ENCODE measurements at regions not wholly inside any gene's neighbourhood (a gene's known extent, or its start where the extent isn't known, plus 50 kb on each side); places are given as distances from the start of the nearest gene placed in this dataset.

- DNase-seq (ENCODE audit: low read depth in 1 of 2, low spot score in 1 of 2): no peak
- no peak for TF ChIP-seq JUND (IDR thresholded peaks at IDR 0.05; ENCODE audit: low read depth)
- in situ Hi-C loops (cut with HindIII; ENCODE audit: low pct_unique_long_range_greater_than_20kb, low sequenced_read_pairs): no loop called here
Observed at GRCh38 chr9:86660146-86660943, 287.0 kb downstream of the GAS1 start.

- no peak for DNase-seq (ENCODE audit: low read depth in 1 of 2, low spot score in 1 of 2)
- in situ Hi-C loops (cut with HindIII; ENCODE audit: low pct_unique_long_range_greater_than_20kb, low sequenced_read_pairs): no loop called here
- no peak for TF ChIP-seq JUND (IDR thresholded peaks at IDR 0.05; ENCODE audit: low read depth)
Observed at GRCh38 chr9:86659413-86660046, 287.8 kb downstream of the GAS1 start.

GRCh38 chr9:86655147-86655546, 292.2 kb downstream of the GAS1 start:
- no peak for TF ChIP-seq JUND (IDR thresholded peaks at IDR 0.05; ENCODE audit: low read depth)
- no peak for DNase-seq (ENCODE audit: low read depth in 1 of 2, low spot score in 1 of 2)
- in situ Hi-C loops (cut with HindIII; ENCODE audit: low pct_unique_long_range_greater_than_20kb, low sequenced_read_pairs): no loop called here

- DNase-seq (ENCODE audit: low read depth in 1 of 2, low spot score in 1 of 2): no peak
- in situ Hi-C loops (cut with HindIII; ENCODE audit: low pct_unique_long_range_greater_than_20kb, low sequenced_read_pairs): no loop called here
- no peak for TF ChIP-seq JUND (IDR thresholded peaks at IDR 0.05; ENCODE audit: low read depth)
Observed at GRCh38 chr9:86653466-86653865, 293.8 kb downstream of the GAS1 start.

- TF ChIP-seq JUND (IDR thresholded peaks at IDR 0.05; ENCODE audit: low read depth): no peak
- no peak for DNase-seq (ENCODE audit: low read depth in 1 of 2, low spot score in 1 of 2)
- in situ Hi-C loops (cut with HindIII; ENCODE audit: low pct_unique_long_range_greater_than_20kb, low sequenced_read_pairs): no loop called here
Observed at GRCh38 chr9:86652736-86653135, 294.6 kb downstream of the GAS1 start.

GRCh38 chr9:86649913-86650312, 295.7 kb upstream of the TUT7 start:
- TF ChIP-seq JUND (IDR thresholded peaks at IDR 0.05; ENCODE audit: low read depth): no peak
- DNase-seq (ENCODE audit: low read depth in 1 of 2, low spot score in 1 of 2): no peak
- in situ Hi-C loops (cut with HindIII; ENCODE audit: low pct_unique_long_range_greater_than_20kb, low sequenced_read_pairs): no loop called here

- no peak for TF ChIP-seq JUND (IDR thresholded peaks at IDR 0.05; ENCODE audit: low read depth)
- in situ Hi-C loops (cut with HindIII; ENCODE audit: low pct_unique_long_range_greater_than_20kb, low sequenced_read_pairs): no loop called here
- no peak for DNase-seq (ENCODE audit: low read depth in 1 of 2, low spot score in 1 of 2)
Observed at GRCh38 chr9:86648828-86649170, 294.6 kb upstream of the TUT7 start.

GRCh38 chr9:86648156-86648827, 294.1 kb upstream of the TUT7 start:
- no peak for TF ChIP-seq JUND (IDR thresholded peaks at IDR 0.05; ENCODE audit: low read depth)
- in situ Hi-C loops (cut with HindIII; ENCODE audit: low pct_unique_long_range_greater_than_20kb, low sequenced_read_pairs): no loop called here
- no peak for DNase-seq (ENCODE audit: low read depth in 1 of 2, low spot score in 1 of 2)

- no peak for TF ChIP-seq JUND (IDR thresholded peaks at IDR 0.05; ENCODE audit: low read depth)
- DNase-seq (ENCODE audit: low read depth in 1 of 2, low spot score in 1 of 2): no peak
- in situ Hi-C loops (cut with HindIII; ENCODE audit: low pct_unique_long_range_greater_than_20kb, low sequenced_read_pairs): no loop called here
Observed at GRCh38 chr9:86645303-86645702, 291.1 kb upstream of the TUT7 start.

- DNase-seq (ENCODE audit: low read depth in 1 of 2, low spot score in 1 of 2): no peak
- in situ Hi-C loops (cut with HindIII; ENCODE audit: low pct_unique_long_range_greater_than_20kb, low sequenced_read_pairs): no loop called here
- TF ChIP-seq JUND (IDR thresholded peaks at IDR 0.05; ENCODE audit: low read depth): no peak
Observed at GRCh38 chr9:86644675-86645034, 290.4 kb upstream of the TUT7 start.

- TF ChIP-seq JUND (IDR thresholded peaks at IDR 0.05; ENCODE audit: low read depth): no peak
- DNase-seq (ENCODE audit: low read depth in 1 of 2, low spot score in 1 of 2): no peak
- in situ Hi-C loops (cut with HindIII; ENCODE audit: low pct_unique_long_range_greater_than_20kb, low sequenced_read_pairs): no loop called here
Observed at GRCh38 chr9:86643946-86644674, 289.9 kb upstream of the TUT7 start.

GRCh38 chr9:86642721-86643120, 288.5 kb upstream of the TUT7 start:
- in situ Hi-C loops (cut with HindIII; ENCODE audit: low pct_unique_long_range_greater_than_20kb, low sequenced_read_pairs): no loop called here
- no peak for DNase-seq (ENCODE audit: low read depth in 1 of 2, low spot score in 1 of 2)
- no peak for TF ChIP-seq JUND (IDR thresholded peaks at IDR 0.05; ENCODE audit: low read depth)

- no peak for DNase-seq (ENCODE audit: low read depth in 1 of 2, low spot score in 1 of 2)
- in situ Hi-C loops (cut with HindIII; ENCODE audit: low pct_unique_long_range_greater_than_20kb, low sequenced_read_pairs): no loop called here
- TF ChIP-seq JUND (IDR thresholded peaks at IDR 0.05; ENCODE audit: low read depth): no peak
Observed at GRCh38 chr9:86641970-86642369, 287.8 kb upstream of the TUT7 start.

Data from T47D (cell line).